ENCODE measurements at regions not wholly inside any gene's neighbourhood (a gene's known extent, or its start where the extent isn't known, plus 50 kb on each side); places are given as distances from the start of the nearest gene placed in this dataset.

GRCh38 chr16:60635548-60635947 lies 1400.7 kb downstream of the CDH8 start:
- TF ChIP-seq POLR2A (IDR thresholded peaks at IDR 0.05; ENCODE audit: low read length), result no peak
- no peak for TF ChIP-seq GATA1 (IDR thresholded peaks at IDR 0.05; ENCODE audit: low read depth, low read length)
